Stimulated activated CD8-positive, alpha-beta memory T cell treated with anti-CD3 and anti-CD28 coated beads, Interleukin-2, amount 100 ng/mL, for 1 hour (primary cell): ENCODE measurements at regions not wholly inside any gene's neighbourhood (a gene's known extent, or its start where the extent isn't known, plus 50 kb on each side); places are given as distances from the start of the nearest gene placed in this dataset.
"Not testable (repeated sequence)": the region's sequence is repeated elsewhere in the genome, so short reads cannot be mapped to it uniquely, and the experiment has no call there.

Experiments
- DNase-seq, 2 donors: peaks; one replicate each; pipeline ENCODE4 v3.0.0-alpha.2; 2020; ENCODE audit warnings: low read depth in 2 of 2

GRCh38 chr2:111316221-111316741, 195.6 kb downstream of the BCL2L11 start:
- DNase-seq: not testable (repeated sequence)

- DNase-seq: not testable (repeated sequence)
Observed at GRCh38 chr2:111316881-111317549, 196.3 kb downstream of the BCL2L11 start.

- not testable (repeated sequence) for DNase-seq
Observed at GRCh38 chr2:111319552-111319951, 198.8 kb downstream of the BCL2L11 start.

- DNase-seq: not testable (repeated sequence)
Observed at GRCh38 chr2:111320264-111320663, 199.6 kb downstream of the BCL2L11 start.

GRCh38 chr2:111320965-111321364, 200.3 kb downstream of the BCL2L11 start:
- not testable (repeated sequence) for DNase-seq

GRCh38 chr2:111323384-111323783, 202.7 kb downstream of the BCL2L11 start:
- DNase-seq: not testable (repeated sequence)

GRCh38 chr2:111327726-111328125, 207.0 kb downstream of the BCL2L11 start:
- DNase-seq: not testable (repeated sequence)

- not testable (repeated sequence) for DNase-seq
Observed at GRCh38 chr2:111329309-111329708, 208.6 kb downstream of the BCL2L11 start.

- DNase-seq: not testable (repeated sequence)
Observed at GRCh38 chr2:111331099-111331724, 210.5 kb downstream of the BCL2L11 start.

GRCh38 chr2:111335220-111335907, 214.7 kb downstream of the BCL2L11 start:
- not testable (repeated sequence) for DNase-seq

- DNase-seq: not testable (repeated sequence)
Observed at GRCh38 chr2:111338474-111338873, 217.8 kb downstream of the BCL2L11 start.

GRCh38 chr2:111339476-111339875, 218.8 kb downstream of the BCL2L11 start:
- DNase-seq: not testable (repeated sequence)

GRCh38 chr2:111344590-111344989, 223.9 kb downstream of the BCL2L11 start:
- not testable (repeated sequence) for DNase-seq

- not testable (repeated sequence) for DNase-seq
Observed at GRCh38 chr2:111345439-111345838, 224.7 kb downstream of the BCL2L11 start.

GRCh38 chr2:111346018-111346930, 225.6 kb downstream of the BCL2L11 start:
- DNase-seq: not testable (repeated sequence)

- not testable (repeated sequence) for DNase-seq
Observed at GRCh38 chr2:111347695-111348094, 227.0 kb downstream of the BCL2L11 start.

GRCh38 chr2:111348316-111348715, 227.6 kb downstream of the BCL2L11 start:
- not testable (repeated sequence) for DNase-seq

GRCh38 chr2:111355022-111355817, 234.5 kb downstream of the BCL2L11 start:
- not testable (repeated sequence) for DNase-seq

- DNase-seq: not testable (repeated sequence)
Observed at GRCh38 chr2:111355823-111356511, 235.3 kb downstream of the BCL2L11 start.
